HEK293 (cell line): ENCODE measurements at regions not wholly inside any gene's neighbourhood (a gene's known extent, or its start where the extent isn't known, plus 50 kb on each side); places are given as distances from the start of the nearest gene placed in this dataset.

Experiments used
- CTCF ChIA-PET: fragments of 350-600 bp; formaldehyde crosslinking; extraction: SDS; loops from one replicate; lab custom pipeline; 2021; ENCODE audit warnings: antibody characterized with exemption; lab: Yijun Ruan, JAX
- POLR2A ChIA-PET: fragments of 300-600 bp; formaldehyde crosslinking; extraction: SDS; loops from one replicate; lab custom pipeline; 2020; ENCODE audit warnings: antibody characterized with exemption, inconsistent platforms; lab: Yijun Ruan, JAX
- H3K27ac ChIP-seq: fragments of 200-500 bp; sonication (Bioruptor generic); 2 replicates; pipeline ENCODE4 v1.5.1; 2014; ENCODE audit warnings: low read depth, low read length, control low read depth, inconsistent platforms; ENCODE audit errors: extremely low read depth
- H3K36me3 ChIP-seq, 2 experiments: fragments of 200-500 bp in 1 of 2; sonication (Bioruptor generic) in 1 of 2; 1 replicate in 1 of 2; 2 replicates in 1 of 2; pipeline ENCODE4 v1.5.1; 2014 to 2017; ENCODE audit warnings: inconsistent platforms in 2 of 2, low read length in 2 of 2; ENCODE audit not compliant: control insufficient read depth in 2 of 2, insufficient read depth in 1 of 2
- H3K4me1 ChIP-seq: fragments of 200-500 bp; sonication (Bioruptor generic); 2 replicates; pipeline ENCODE4 v1.5.1; 2014; ENCODE audit warnings: mild to moderate bottlenecking, low read length, inconsistent platforms; ENCODE audit not compliant: control insufficient read depth, insufficient read depth
- H3K4me3 ChIP-seq: 2 replicates; pipeline ENCODE4 v1.5.1; 2011; ENCODE audit warnings: low read depth, mild to moderate bottlenecking, control low read depth, low read length, moderate library complexity
- H3K9me3 ChIP-seq: fragments of 200-500 bp; sonication (Bioruptor generic); 2 replicates; pipeline ENCODE4 v1.5.1; 2014; ENCODE audit warnings: low read depth, low read length, inconsistent platforms; ENCODE audit not compliant: control insufficient read depth, insufficient read depth
- AEBP2 ChIP-seq: fragments of 450-650 bp; formaldehyde crosslinking; IDR thresholded peaks from 2 replicates; pipeline ENCODE4 v1.5.1; 2016; ENCODE audit warnings: missing biosample characterization, missing genetic modification characterization, borderline replicate concordance
- ATF2 ChIP-seq: fragments of 450-650 bp; formaldehyde crosslinking; IDR thresholded peaks from 2 replicates; pipeline ENCODE4 v1.5.1; 2016; ENCODE audit warnings: missing biosample characterization, missing genetic modification characterization, low read depth
- ELK4 ChIP-seq: IDR thresholded peaks from 2 replicates; pipeline ENCODE4 v1.6.1; 2011; ENCODE audit warnings: mild to moderate bottlenecking, low read depth, low read length, borderline replicate concordance
- PRDM1 ChIP-seq: fragments of 450-650 bp; formaldehyde crosslinking; IDR thresholded peaks from 2 replicates; pipeline ENCODE4; 2016; ENCODE audit warnings: missing biosample characterization, missing genetic modification characterization
- REPIN1 ChIP-seq: fragments of 450-650 bp; formaldehyde crosslinking; IDR thresholded peaks from 2 replicates; pipeline ENCODE4 v1.5.1; 2017; ENCODE audit warnings: missing biosample characterization, missing genetic modification characterization, low read depth
- SP7 ChIP-seq: fragments of 450-650 bp; formaldehyde crosslinking; IDR thresholded peaks from 2 replicates; pipeline ENCODE4 v1.5.1; 2016; ENCODE audit warnings: missing biosample characterization, missing genetic modification characterization
- ZBTB11 ChIP-seq: fragments of 450-650 bp; formaldehyde crosslinking; conservative IDR thresholded peaks from 2 replicates; pipeline ENCODE4 v1.5.1; 2016; ENCODE audit warnings: low read depth, missing biosample characterization, missing genetic modification characterization
- ZNF10 ChIP-seq: fragments of 450-650 bp; formaldehyde crosslinking; IDR thresholded peaks from 2 replicates; pipeline ENCODE4 v1.5.1; 2017; ENCODE audit warnings: missing biosample characterization, missing genetic modification characterization
- ZNF24 ChIP-seq: fragments of 450-650 bp; formaldehyde crosslinking; IDR thresholded peaks from 2 replicates; pipeline ENCODE4 v1.5.1; 2016; ENCODE audit warnings: missing biosample characterization, missing genetic modification characterization
- ZNF514 ChIP-seq: fragments of 450-650 bp; formaldehyde crosslinking; IDR thresholded peaks from 2 replicates; pipeline ENCODE4 v1.5.1; 2016; ENCODE audit warnings: missing biosample characterization, missing genetic modification characterization
- ZNF610 ChIP-seq: fragments of 450-650 bp; formaldehyde crosslinking; IDR thresholded peaks from 2 replicates; pipeline ENCODE4 v1.5.1; 2016; ENCODE audit warnings: missing biosample characterization, missing genetic modification characterization, borderline replicate concordance
- ZNF645 ChIP-seq: fragments of 450-650 bp; formaldehyde crosslinking; IDR thresholded peaks from 2 replicates; pipeline ENCODE4; 2016; ENCODE audit warnings: missing biosample characterization, missing genetic modification characterization

- TF ChIP-seq ZNF645 (tag by site-specific recombination): no peak
Observed at GRCh38 chr7:26065652-26066051, 86.3 kb upstream of the NFE2L3 start (continued).

- TF ChIP-seq ZBTB11 (tag by site-specific recombination) (no peak), REPIN1 (tag by site-specific recombination) (no peak), ZNF514 (tag by site-specific recombination) (no peak), ZNF610 (tag by site-specific recombination) (no peak), PRDM1 (tag by site-specific recombination) (no peak), ZNF24 (tag by site-specific recombination) (no peak), ELK4 (no peak), AEBP2 (tag by site-specific recombination) (no peak)
- TF ChIP-seq, all 188 proteins: peak for 0
- POLR2A ChIA-PET: no interaction called here
Observed at GRCh38 chr7:26066736-26067135, 85.3 kb upstream of the NFE2L3 start.

GRCh38 chr7:26070290-26070689 lies 81.7 kb upstream of the NFE2L3 start:
- Histone ChIP-seq H3K27ac (no peak overlapping the region), H3K36me3 (no peaks in the 10 kb centered on the region), H3K4me1 (peaks cover 10% of the 10 kb centered on the region; the same call in 1 of the 2 replicates)
- CTCF ChIA-PET: interaction anchor here (1.1 to 1.6 kb wide), 4 partner anchors 8 to 300 kb away, joined by 3 to 10 read pairs (median 4); no protein-coding TSS in a partner anchor
- TF ChIP-seq ZNF10 (tag by site-specific recombination): no peak
- peak; percentile 64; the same call in 1 of the 2 replicates for TF ChIP-seq SP7 (tag by site-specific recombination)
- TF ChIP-seq ATF2 (tag by site-specific recombination): 0 out of 2 replicates have a peak, but pooled peaks have one; percentile 14
- TF ChIP-seq, all 188 proteins: peak for 2
- H3K4me3 ChIP-seq: no peak overlapping the region
- H3K9me3 ChIP-seq: no peaks in the 10 kb centered on the region
- POLR2A ChIA-PET: no interaction called here

More at GRCh38 chr7:26066736-26067135, 85.3 kb upstream of the NFE2L3 start:
- H3K9me3 ChIP-seq: no peaks in the 10 kb centered on the region
- H3K36me3 ChIP-seq: no peaks in the 10 kb centered on the region
- no peak overlapping the region for H3K27ac ChIP-seq
- no peak overlapping the region for H3K4me3 ChIP-seq
- no peaks in the 10 kb centered on the region for H3K4me1 ChIP-seq
- CTCF ChIA-PET: interaction anchor here (1.4 to 2.8 kb wide), 2 partner anchors 12 to 15 kb away, joined by 3 to 13 read pairs; no protein-coding TSS in a partner anchor
